GM12891 (cell line): ENCODE measurements at regions not wholly inside any gene's neighbourhood (a gene's known extent, or its start where the extent isn't known, plus 50 kb on each side); places are given as distances from the start of the nearest gene placed in this dataset.

Source experiments
- PAX5 ChIP-seq: IDR thresholded peaks from 2 replicates; pipeline ENCODE4 v1.6.1; 2011; ENCODE audit warnings: low read length, moderate library complexity, mild to moderate bottlenecking; ENCODE audit not compliant: insufficient read depth, severe bottlenecking
- POLR2A ChIP-seq: IDR thresholded peaks from 2 replicates; pipeline ENCODE4 v1.6.1; 2011; ENCODE audit warnings: low read depth, low read length, control low read depth
- POLR2AphosphoS5 ChIP-seq: IDR thresholded peaks from 2 replicates; pipeline ENCODE4 v1.6.1; 2011; ENCODE audit warnings: low read depth, low read length, control low read depth
- SPI1 ChIP-seq: IDR thresholded peaks from 2 replicates; pipeline ENCODE4 v1.6.1; 2011; ENCODE audit warnings: low read depth, low read length, control low read depth
- TAF1 ChIP-seq: IDR thresholded peaks from 2 replicates; pipeline ENCODE4 v1.6.1; 2011; ENCODE audit warnings: low read depth, low read length, control low read depth

DNA sequence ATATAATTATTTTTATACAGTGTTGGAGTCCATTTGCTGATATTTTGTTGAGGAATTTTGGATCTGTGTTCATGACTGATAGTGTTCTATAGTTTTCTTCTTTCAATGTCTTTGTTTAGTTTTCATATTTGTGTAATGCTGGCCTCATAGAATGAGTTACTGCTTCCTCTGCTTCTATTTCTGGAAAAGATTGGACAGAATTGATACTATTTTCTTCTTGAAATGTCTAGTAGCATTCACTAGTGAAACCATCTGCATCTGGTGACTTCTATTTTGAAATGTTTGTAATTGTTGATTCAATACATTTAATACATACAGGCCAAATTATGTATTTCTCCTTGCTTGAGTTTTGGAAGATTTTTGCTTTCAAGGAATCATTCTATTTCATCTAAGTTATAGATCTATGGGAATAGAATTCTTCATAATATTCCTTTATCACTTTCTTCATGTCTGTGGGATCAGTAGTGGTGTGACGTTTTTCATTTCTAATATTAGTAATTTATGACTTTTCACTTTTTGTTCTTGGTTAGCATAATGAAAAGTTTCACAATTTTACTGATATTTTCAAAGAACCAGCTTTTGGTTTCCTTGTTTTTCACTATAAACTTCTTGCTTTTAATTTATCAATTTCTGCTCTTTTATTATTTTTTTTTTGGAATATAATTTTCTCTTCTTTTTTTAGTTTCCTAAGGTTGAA is 509.9 kb upstream of the VRK2 start:
- TF ChIP-seq TAF1 (no peak), POLR2AphosphoS5 (no peak), POLR2A (no peak), PAX5 (no peak), SPI1 (no peak)
